ENCODE measurements at regions not wholly inside any gene's neighbourhood (a gene's known extent, or its start where the extent isn't known, plus 50 kb on each side); places are given as distances from the start of the nearest gene placed in this dataset.
"Not testable (repeated sequence)": the region's sequence is repeated elsewhere in the genome, so short reads cannot be mapped to it uniquely, and the experiment has no call there.

- H3K4me3 ChIP-seq = no peak overlapping the region
- no peaks in the 10 kb centered on the region for H3K27me3 ChIP-seq (replicated peaks; ENCODE audit: insufficient read depth)
- intact Hi-C loops (cut with DNase I) = no loop called here
- H3K36me3 ChIP-seq = no peaks in the 10 kb centered on the region
- DNase-seq (ENCODE audit: low spot score) = no peak
- H3K9me3 ChIP-seq = no peaks in the 10 kb centered on the region
- no peaks in the 10 kb centered on the region for H3K4me1 ChIP-seq (replicated peaks)
- H3K27ac ChIP-seq = no peak overlapping the region
- WGBS = 92% methylated on average over 10 of the region's 10 CpGs
- TF ChIP-seq POLR2AphosphoS5 (IDR thresholded peaks at IDR 0.05) = no peak
- TF ChIP-seq CTCF (IDR thresholded peaks at IDR 0.05) = no peak
- TF ChIP-seq POLR2A (IDR thresholded peaks at IDR 0.05) = no peak
Observed at GRCh38 chr12:116666305-116666673, 71.6 kb downstream of the SPRING1 start.

- Histone ChIP-seq H3K4me3 (no peak overlapping the region), H3K4me1 (replicated peaks) (no peaks in the 10 kb centered on the region), H3K9me3 (no peaks in the 10 kb centered on the region), H3K36me3 (no peaks in the 10 kb centered on the region), H3K27ac (no peak overlapping the region), H3K27me3 (replicated peaks; ENCODE audit: insufficient read depth) (no peaks in the 10 kb centered on the region)
- DNase-seq (ENCODE audit: low spot score) = no peak
- TF ChIP-seq POLR2AphosphoS5 (IDR thresholded peaks at IDR 0.05) = no peak
- no peak for TF ChIP-seq CTCF (IDR thresholded peaks at IDR 0.05)
- TF ChIP-seq POLR2A (IDR thresholded peaks at IDR 0.05) = no peak
- intact Hi-C loops (cut with DNase I) = no loop called here
- WGBS = 76% methylated on average over 15 of the region's 15 CpGs
Observed at GRCh38 chr12:116665666-116666304, 72.1 kb downstream of the SPRING1 start.

GRCh38 chr12:116664085-116664484 is 73.8 kb downstream of the SPRING1 start:
- 91% methylated on average over 4 of the region's 4 CpGs for WGBS
- no peaks in the 10 kb centered on the region for H3K36me3 ChIP-seq

DNA sequence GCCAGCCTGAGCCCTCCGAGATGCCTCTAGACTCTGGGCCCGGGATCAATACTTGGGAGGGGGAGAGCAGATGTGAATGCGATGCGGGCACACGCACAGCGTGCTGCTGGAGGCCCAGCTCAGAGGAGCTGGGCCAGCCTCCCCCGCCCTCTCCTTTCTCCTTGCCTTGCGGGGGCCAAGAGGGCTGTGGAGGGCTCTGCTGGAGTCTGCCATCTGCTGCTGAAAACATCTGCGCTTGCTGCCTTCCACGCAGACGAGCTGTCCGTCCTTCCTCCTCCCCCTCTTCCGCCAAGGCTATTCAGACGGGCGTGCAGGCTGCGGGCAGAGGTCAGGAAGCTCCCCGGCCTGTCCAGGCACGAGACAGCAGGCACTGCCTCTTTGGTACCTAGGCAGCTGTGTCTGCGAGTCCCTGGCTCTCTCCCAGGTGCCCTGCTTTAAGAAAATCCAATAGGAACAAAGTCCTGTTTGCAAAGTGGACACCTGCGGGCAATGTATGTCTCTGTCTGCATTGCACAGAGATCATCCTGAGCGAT is 75.2 kb downstream of the SPRING1 start:
- Histone ChIP-seq H3K27ac (no peak overlapping the region), H3K36me3 (no peaks in the 10 kb centered on the region), H3K27me3 (replicated peaks; ENCODE audit: insufficient read depth) (no peaks in the 10 kb centered on the region), H3K4me3 (no peak overlapping the region), H3K9me3 (no peaks in the 10 kb centered on the region), H3K4me1 (replicated peaks) (no peaks in the 10 kb centered on the region)
- 35% methylated on average over 19 of the region's 21 CpGs for WGBS
- no peak for DNase-seq (ENCODE audit: low spot score)
- TF ChIP-seq POLR2AphosphoS5 (IDR thresholded peaks at IDR 0.05) (no peak), POLR2A (IDR thresholded peaks at IDR 0.05) (no peak), CTCF (IDR thresholded peaks at IDR 0.05) (no peak)
- intact Hi-C loops (cut with DNase I) = no loop called here

More at GRCh38 chr12:116664085-116664484, 73.8 kb downstream of the SPRING1 start:
- Histone ChIP-seq H3K27ac (no peak overlapping the region), H3K27me3 (replicated peaks; ENCODE audit: insufficient read depth) (no peaks in the 10 kb centered on the region), H3K9me3 (no peaks in the 10 kb centered on the region), H3K4me3 (no peak overlapping the region), H3K4me1 (replicated peaks) (no peaks in the 10 kb centered on the region)
- intact Hi-C loops (cut with DNase I) = no loop called here
- no peak for DNase-seq (ENCODE audit: low spot score)
- no peak for TF ChIP-seq POLR2A (IDR thresholded peaks at IDR 0.05)

DNA sequence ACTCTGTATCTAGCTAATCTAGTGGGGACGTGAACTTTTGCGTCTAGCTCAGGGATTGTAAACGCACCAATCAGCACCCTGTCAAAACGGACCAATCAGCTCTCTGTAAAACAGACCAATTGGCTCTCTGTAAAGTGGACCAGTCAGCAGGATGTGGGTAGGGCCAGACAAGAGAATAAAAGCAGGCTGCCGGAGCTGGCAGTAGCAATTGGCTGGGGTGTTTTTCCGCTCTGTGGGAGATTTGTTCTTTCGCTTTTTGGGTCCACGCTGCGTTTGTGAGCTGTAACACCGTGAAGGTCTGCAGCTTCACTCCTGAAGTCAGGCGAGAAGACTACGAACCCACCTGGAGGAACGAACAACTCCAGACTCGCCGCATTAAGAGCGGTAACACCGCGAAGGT is 76.5 kb downstream of the SPRING1 start:
- no peaks in the 10 kb centered on the region for H3K27me3 ChIP-seq (replicated peaks; ENCODE audit: insufficient read depth)
- TF ChIP-seq POLR2A (IDR thresholded peaks at IDR 0.05) = no peak
- TF ChIP-seq POLR2AphosphoS5 (IDR thresholded peaks at IDR 0.05) = no peak
- TF ChIP-seq CTCF (IDR thresholded peaks at IDR 0.05) = no peak
- H3K27ac ChIP-seq = no peak overlapping the region
- DNase-seq (ENCODE audit: low spot score) = no peak
- intact Hi-C loops (cut with DNase I) = no loop called here
- 98% methylated on average over 18 of the region's 18 CpGs for WGBS
- no peak overlapping the region for H3K4me3 ChIP-seq
- no peaks in the 10 kb centered on the region for H3K36me3 ChIP-seq
- no peaks in the 10 kb centered on the region for H3K9me3 ChIP-seq
- no peaks in the 10 kb centered on the region for H3K4me1 ChIP-seq (replicated peaks)

DNA sequence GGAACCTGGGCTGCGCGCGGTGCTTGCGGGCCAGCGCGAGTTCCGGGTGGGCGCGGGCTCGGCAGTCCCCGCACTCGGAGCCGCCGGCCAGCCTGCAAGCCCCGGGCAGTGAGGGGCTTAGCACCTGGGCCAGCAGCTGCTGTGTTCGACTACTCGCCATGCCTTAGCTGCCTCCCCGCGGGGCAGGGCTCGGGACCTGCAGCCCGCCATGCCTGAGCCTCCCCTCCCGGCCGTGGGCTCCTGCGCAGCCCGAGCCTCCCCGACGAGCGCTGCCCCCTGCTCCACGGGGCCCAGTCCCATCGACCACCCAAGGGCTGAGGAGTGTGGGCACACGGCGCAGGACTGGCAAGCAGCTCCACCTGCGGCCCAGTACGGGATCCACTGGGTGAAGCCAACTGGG is 77.1 kb downstream of the SPRING1 start:
- H3K27ac ChIP-seq; intact Hi-C loops (cut with DNase I); H3K36me3 ChIP-seq; H3K27me3 ChIP-seq (replicated peaks; ENCODE audit: insufficient read depth); DNase-seq (ENCODE audit: low spot score); H3K4me3 ChIP-seq; H3K9me3 ChIP-seq; H3K4me1 ChIP-seq (replicated peaks): not testable (repeated sequence)
- WGBS = 96% methylated on average over 30 of the region's 34 CpGs

Data from prostate gland (tissue), 2 donors.